Lung (tissue), 11 donors: ENCODE measurements at regions not wholly inside any gene's neighbourhood (a gene's known extent, or its start where the extent isn't known, plus 50 kb on each side); places are given as distances from the start of the nearest gene placed in this dataset.

Experiments
- ATAC-seq: fragments of 200-7000 bp; cut with Tn5 transposase; one replicate; pipeline ENCODE4 v1.9.1; 2020; ENCODE audit warnings: moderate number of reproducible peaks; ENCODE audit not compliant: insufficient read depth, low FRiP score
- DNase-seq, 3 donors: peaks; one replicate each; pipeline ENCODE4 v3.0.0-alpha.2; 2013 to 2017
- H3K27ac ChIP-seq, 2 donors: one replicate each; pipeline ENCODE4 v1.5.1; 2013; ENCODE audit warnings: mild to moderate bottlenecking in 2 of 2, moderate library complexity in 2 of 2, control low read depth in 1 of 2, inconsistent platforms in 1 of 2, low read depth in 1 of 2, low read length in 1 of 2
- H3K27me3 ChIP-seq, 3 donors: one replicate each; pipeline ENCODE4 v1.5.1; 2013; ENCODE audit warnings: low read length in 2 of 3; ENCODE audit not compliant: control insufficient read depth in 3 of 3, insufficient read depth in 3 of 3
- H3K36me3 ChIP-seq, 4 donors: one replicate each; pipeline ENCODE4 v1.5.1; 2013; ENCODE audit warnings: low read length in 4 of 4, mild to moderate bottlenecking in 1 of 4, moderate library complexity in 1 of 4; ENCODE audit not compliant: control insufficient read depth in 4 of 4, insufficient read depth in 4 of 4
- H3K4me1 ChIP-seq, 5 donors: one replicate each; pipeline ENCODE4 v1.5.1; 2013; ENCODE audit warnings: low read length in 5 of 5, mild to moderate bottlenecking in 2 of 5, moderate library complexity in 1 of 5; ENCODE audit not compliant: control insufficient read depth in 5 of 5, insufficient read depth in 5 of 5
- H3K4me3 ChIP-seq: one replicate; pipeline ENCODE4 v1.5.1; 2013; ENCODE audit warnings: mild to moderate bottlenecking, control low read depth, moderate library complexity
- H3K9ac ChIP-seq, 2 donors: one replicate each; pipeline ENCODE4 v1.5.1; 2013; ENCODE audit warnings: low read length in 2 of 2, control low read depth in 1 of 2; ENCODE audit not compliant: insufficient read depth in 1 of 2
- H3K9me3 ChIP-seq, 4 donors: one replicate each; pipeline ENCODE4 v1.5.1; 2013; ENCODE audit warnings: low read length in 3 of 4, mild to moderate bottlenecking in 1 of 4, moderate library complexity in 1 of 4; ENCODE audit not compliant: control insufficient read depth in 4 of 4, insufficient read depth in 3 of 4
- WGBS, 2 donors: extraction: QIAGEN DNeasy Blood & Tissue Kit; methylation state at CpG; one replicate each; pipeline ENCODE4 v1.1.7; 2013; 5-methylcytosine and 5-hydroxymethylcytosine counted together
- TF ChIP-seq, protein P1 (sequence below): IDR thresholded peaks from 2 replicates; pipeline ENCODE4 v1.5.1; 2012; ENCODE audit warnings: mild to moderate bottlenecking; ENCODE audit errors: control extremely low read depth, extremely low read depth
- donor health status: control.
- donor health status: control.
- donor health status: Bipolar disorder and iron deficiency.
- donor health status: healthy.
- donor health status: DM: yes; HTN: yes; CAD: no.

DNA sequence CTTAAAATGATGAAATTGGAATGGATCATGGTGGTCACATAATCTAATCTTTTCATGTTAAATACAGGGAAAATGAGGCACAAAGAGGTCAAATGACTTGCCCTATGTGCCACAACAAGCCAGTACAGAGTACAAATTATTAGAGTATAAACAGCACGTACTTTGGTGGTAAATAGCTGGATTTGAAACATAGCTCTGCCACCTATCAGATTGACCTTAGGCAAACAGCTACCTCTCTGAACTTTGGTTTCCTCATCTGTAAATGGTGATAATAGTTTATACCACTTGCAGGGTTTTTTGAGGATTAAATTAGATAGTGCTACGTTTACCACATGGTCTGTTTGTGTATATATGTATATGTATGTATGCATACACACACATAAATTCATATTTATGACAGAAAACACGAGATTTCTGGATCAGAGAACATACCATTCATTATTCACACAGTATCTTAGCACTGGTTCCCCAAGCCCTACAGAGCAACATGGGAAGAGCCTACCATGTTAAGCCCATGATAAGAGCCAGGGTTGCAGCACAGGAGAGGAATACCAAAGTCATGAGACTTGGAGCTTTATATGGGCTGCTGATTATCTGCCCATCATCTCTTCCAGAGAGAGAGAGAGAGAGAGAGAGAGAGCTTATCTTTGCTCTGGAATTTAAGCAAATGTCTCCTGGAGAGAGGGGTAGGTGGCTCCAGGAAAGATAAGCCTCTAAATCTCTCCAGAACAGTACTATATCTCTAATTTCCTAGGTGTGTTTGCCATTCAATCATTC lies 73.5 kb downstream of the MDH1 start:
- DNase-seq (no peak), ATAC-seq (no peak)
- Histone ChIP-seq H3K9me3 (no peaks in the 10 kb centered on the region), H3K9ac (no peak overlapping the region), H3K27ac (no peak overlapping the region), H3K4me3 (no peak overlapping the region), H3K27me3 (no peaks in the 10 kb centered on the region), H3K4me1 (no peaks in the 10 kb centered on the region), H3K36me3 (no peaks in the 10 kb centered on the region)
- TF ChIP-seq, protein P1, sequence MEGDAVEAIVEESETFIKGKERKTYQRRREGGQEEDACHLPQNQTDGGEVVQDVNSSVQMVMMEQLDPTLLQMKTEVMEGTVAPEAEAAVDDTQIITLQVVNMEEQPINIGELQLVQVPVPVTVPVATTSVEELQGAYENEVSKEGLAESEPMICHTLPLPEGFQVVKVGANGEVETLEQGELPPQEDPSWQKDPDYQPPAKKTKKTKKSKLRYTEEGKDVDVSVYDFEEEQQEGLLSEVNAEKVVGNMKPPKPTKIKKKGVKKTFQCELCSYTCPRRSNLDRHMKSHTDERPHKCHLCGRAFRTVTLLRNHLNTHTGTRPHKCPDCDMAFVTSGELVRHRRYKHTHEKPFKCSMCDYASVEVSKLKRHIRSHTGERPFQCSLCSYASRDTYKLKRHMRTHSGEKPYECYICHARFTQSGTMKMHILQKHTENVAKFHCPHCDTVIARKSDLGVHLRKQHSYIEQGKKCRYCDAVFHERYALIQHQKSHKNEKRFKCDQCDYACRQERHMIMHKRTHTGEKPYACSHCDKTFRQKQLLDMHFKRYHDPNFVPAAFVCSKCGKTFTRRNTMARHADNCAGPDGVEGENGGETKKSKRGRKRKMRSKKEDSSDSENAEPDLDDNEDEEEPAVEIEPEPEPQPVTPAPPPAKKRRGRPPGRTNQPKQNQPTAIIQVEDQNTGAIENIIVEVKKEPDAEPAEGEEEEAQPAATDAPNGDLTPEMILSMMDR: no peak
- 81 to 87% methylated on average over 3 of the region's 3 CpGs for WGBS, 2 donors

DNA sequence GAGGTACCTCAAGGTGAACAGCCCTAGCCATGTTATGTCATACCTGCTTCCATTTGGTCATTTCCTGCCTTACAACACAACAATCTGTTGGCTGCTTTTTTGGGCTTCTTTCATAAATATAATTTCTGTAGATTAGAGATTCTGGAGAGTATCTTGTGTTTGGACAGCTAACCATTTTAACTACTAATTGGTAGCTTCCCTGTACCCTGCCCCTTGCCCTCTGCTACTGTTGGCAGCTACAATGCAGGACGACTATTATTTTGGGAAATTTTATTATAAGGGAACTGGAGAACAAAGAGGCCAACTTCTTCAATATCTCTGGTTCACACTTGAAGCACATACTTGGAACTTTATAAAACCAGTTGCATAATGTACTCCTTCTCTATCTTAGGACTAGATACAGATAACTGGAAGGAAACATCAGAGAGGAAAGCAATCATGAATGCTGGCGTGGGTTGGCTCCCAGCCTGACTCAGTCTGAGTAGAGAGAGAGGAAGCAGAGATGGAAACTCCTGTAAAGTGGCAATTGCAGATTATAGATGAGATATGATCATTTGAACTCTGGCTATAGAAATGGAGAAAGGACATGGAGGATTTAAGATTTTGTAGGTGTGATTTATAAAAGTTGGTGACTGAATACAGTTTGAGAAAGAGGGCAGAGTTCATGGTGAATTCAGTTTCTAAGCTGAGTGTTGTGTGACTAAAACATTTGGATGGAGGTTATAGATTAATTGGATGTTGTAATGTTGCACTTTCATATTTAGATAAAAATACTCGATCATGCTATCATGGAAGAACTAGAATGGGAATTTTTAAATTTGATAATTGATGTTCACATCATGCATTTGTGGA lies 74.5 kb downstream of the MDH1 start:
- Histone ChIP-seq H3K9me3 (no peaks in the 10 kb centered on the region), H3K4me3 (no peak overlapping the region), H3K27me3 (no peaks in the 10 kb centered on the region), H3K36me3 (no peaks in the 10 kb centered on the region), H3K4me1 (no peaks in the 10 kb centered on the region), H3K27ac (no peak overlapping the region), H3K9ac (no peak overlapping the region)
- ATAC-seq: no peak
- TF ChIP-seq, protein P1: no peak
- DNase-seq: no peak
- 58 to 76% methylated on average over 3 of the region's 3 CpGs for WGBS, 2 donors

DNA sequence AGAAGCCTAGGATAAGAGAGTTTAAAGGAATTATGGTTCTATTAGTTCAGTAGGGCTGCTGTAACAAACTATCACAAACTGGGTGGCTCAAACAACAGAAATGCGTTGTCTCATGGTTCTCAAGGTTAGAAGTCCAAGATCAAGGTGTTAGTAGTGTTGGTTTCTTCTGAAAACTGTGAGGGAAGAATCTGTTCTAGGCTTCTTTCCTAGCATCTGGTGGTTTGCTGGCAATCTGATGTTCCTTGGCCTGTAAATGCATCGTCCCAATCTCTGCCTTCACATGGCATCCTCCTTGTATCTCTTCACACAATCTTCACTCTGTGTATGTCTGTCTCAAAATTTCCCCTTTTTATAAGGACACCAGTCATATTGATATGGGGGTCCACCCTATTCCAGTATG lies 76.3 kb downstream of the MDH1 start:
- H3K36me3 ChIP-seq: no peaks in the 10 kb centered on the region
- no peak overlapping the region for H3K4me3 ChIP-seq
- no peak overlapping the region for H3K9ac ChIP-seq
- no peaks in the 10 kb centered on the region for H3K9me3 ChIP-seq
- 39 to 75% methylated on average over 2 of the region's 2 CpGs for WGBS, 2 donors
- H3K4me1 ChIP-seq: no peaks in the 10 kb centered on the region
- no peaks in the 10 kb centered on the region for H3K27me3 ChIP-seq
- TF ChIP-seq, protein P1: no peak
- H3K27ac ChIP-seq: no peak overlapping the region
- DNase-seq (no peak), ATAC-seq (no peak)
